ENCODE measurements at regions not wholly inside any gene's neighbourhood (a gene's known extent, or its start where the extent isn't known, plus 50 kb on each side); places are given as distances from the start of the nearest gene placed in this dataset.

DNA sequence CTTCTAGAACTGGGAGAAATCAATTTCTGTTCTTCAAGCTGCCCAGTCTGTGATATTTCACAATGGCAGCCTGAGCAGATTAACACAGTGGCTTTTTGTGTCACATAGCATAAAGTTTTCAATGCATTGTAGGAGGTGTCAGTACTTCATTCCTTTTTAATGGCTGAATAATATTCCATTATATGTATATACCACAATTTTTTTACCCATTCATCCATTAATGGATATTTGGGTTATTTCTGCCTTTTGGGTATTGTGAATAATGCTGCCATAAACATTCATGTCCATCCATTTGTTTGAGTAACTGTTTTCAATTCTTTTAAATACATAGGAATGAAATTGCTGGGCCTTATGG lies 191.5 kb downstream of the SETD4 start:
- DNase-seq (ENCODE audit: low read depth, low spot score) (no peak), ATAC-seq (no peak)
- Histone ChIP-seq H3K27ac (ENCODE audit: low read length) (no peak overlapping the region), H3K36me3 (ENCODE audit: control insufficient read depth, insufficient read depth, low read length) (no peaks in the 10 kb centered on the region), H3K9me3 (ENCODE audit: control insufficient read depth, insufficient read depth, low read depth, low read length) (no peaks in the 10 kb centered on the region), H3K4me1 (ENCODE audit: control insufficient read depth, insufficient read depth, low read length) (no peaks in the 10 kb centered on the region), H3K27me3 (ENCODE audit: control insufficient read depth, insufficient read depth, low read length) (no peaks in the 10 kb centered on the region), H3K4me3 (ENCODE audit: low read depth in 2 of 2, low read length in 2 of 2) (no peak overlapping the region)
- POLR2A ChIA-PET: no interaction called here
- CTCF ChIA-PET: no interaction called here
- intact Hi-C loops (cut with micrococcal nuclease; ENCODE audit: unreplicated experiment): no loop called here
- in situ Hi-C loops (cut with HindIII; ENCODE audit: low pct_unique_long_range_greater_than_20kb, low sequenced_read_pairs): no loop called here
- no peak for TF ChIP-seq POLR2AphosphoS5 (IDR thresholded peaks at IDR 0.05; ENCODE audit: low read depth, low read length)
- TF ChIP-seq, protein P1, sequence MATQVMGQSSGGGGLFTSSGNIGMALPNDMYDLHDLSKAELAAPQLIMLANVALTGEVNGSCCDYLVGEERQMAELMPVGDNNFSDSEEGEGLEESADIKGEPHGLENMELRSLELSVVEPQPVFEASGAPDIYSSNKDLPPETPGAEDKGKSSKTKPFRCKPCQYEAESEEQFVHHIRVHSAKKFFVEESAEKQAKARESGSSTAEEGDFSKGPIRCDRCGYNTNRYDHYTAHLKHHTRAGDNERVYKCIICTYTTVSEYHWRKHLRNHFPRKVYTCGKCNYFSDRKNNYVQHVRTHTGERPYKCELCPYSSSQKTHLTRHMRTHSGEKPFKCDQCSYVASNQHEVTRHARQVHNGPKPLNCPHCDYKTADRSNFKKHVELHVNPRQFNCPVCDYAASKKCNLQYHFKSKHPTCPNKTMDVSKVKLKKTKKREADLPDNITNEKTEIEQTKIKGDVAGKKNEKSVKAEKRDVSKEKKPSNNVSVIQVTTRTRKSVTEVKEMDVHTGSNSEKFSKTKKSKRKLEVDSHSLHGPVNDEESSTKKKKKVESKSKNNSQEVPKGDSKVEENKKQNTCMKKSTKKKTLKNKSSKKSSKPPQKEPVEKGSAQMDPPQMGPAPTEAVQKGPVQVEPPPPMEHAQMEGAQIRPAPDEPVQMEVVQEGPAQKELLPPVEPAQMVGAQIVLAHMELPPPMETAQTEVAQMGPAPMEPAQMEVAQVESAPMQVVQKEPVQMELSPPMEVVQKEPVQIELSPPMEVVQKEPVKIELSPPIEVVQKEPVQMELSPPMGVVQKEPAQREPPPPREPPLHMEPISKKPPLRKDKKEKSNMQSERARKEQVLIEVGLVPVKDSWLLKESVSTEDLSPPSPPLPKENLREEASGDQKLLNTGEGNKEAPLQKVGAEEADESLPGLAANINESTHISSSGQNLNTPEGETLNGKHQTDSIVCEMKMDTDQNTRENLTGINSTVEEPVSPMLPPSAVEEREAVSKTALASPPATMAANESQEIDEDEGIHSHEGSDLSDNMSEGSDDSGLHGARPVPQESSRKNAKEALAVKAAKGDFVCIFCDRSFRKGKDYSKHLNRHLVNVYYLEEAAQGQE (IDR thresholded peaks at IDR 0.05; ENCODE audit: insufficient read depth in 1 of 2, low read depth in 2 of 2, low read length in 1 of 2): no peak
- TF ChIP-seq, protein P2, sequence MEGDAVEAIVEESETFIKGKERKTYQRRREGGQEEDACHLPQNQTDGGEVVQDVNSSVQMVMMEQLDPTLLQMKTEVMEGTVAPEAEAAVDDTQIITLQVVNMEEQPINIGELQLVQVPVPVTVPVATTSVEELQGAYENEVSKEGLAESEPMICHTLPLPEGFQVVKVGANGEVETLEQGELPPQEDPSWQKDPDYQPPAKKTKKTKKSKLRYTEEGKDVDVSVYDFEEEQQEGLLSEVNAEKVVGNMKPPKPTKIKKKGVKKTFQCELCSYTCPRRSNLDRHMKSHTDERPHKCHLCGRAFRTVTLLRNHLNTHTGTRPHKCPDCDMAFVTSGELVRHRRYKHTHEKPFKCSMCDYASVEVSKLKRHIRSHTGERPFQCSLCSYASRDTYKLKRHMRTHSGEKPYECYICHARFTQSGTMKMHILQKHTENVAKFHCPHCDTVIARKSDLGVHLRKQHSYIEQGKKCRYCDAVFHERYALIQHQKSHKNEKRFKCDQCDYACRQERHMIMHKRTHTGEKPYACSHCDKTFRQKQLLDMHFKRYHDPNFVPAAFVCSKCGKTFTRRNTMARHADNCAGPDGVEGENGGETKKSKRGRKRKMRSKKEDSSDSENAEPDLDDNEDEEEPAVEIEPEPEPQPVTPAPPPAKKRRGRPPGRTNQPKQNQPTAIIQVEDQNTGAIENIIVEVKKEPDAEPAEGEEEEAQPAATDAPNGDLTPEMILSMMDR (IDR thresholded peaks at IDR 0.05): no peak
- TF ChIP-seq SIN3A (IDR thresholded peaks at IDR 0.05; ENCODE audit: borderline replicate concordance, insufficient read depth, low read depth, low read length): no peak
- no peak for TF ChIP-seq TCF7L2 (IDR thresholded peaks at IDR 0.05; ENCODE audit: low read depth, low read length)
- no TSS peak for BruUV-seq (replicated peaks)

DNA sequence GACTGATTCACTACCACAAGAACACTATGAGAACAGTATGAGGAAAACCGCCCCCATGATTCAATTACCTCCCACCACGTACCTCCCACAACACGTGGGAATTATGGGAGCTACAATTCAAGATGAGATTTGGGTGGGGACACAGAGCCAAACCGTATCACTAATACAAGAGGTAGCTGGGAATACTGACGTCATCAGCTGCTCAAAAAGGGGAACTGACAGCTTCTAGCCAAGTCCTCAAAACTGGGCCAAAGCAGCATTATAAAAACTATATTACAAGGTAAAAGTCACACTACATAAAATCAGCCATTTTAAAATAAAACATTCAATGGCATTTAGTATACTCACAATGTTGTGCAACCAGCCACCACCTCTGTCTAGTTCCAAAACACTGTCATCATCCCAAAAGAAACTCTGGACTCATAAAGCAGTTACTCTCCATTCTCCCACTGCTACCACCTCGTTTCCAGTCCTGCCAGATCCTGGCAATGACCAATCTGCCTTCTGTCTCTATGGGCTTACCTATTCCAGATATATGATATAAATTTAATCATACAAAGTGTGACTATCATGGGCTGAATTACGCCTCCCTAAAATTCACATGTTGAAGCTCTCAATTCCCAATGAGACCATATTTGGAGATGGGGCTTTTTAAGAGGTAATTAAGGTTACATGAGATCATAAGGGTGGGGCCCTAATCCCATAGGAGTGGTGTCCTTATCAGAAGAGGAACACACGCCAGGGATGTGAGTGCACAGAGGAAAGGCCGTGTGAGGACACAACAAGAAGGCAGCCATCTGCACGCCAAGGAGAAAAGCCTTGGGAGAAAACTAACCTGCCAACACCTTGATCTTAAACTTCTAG lies 192.1 kb downstream of the SETD4 start:
- BruUV-seq (replicated peaks): no TSS peak
- ChIA-PET POLR2A (no interaction called here), CTCF (no interaction called here)
- TF ChIP-seq, protein P1 (IDR thresholded peaks at IDR 0.05; ENCODE audit: insufficient read depth in 1 of 2, low read depth in 2 of 2, low read length in 1 of 2): no peak
- TF ChIP-seq SIN3A (IDR thresholded peaks at IDR 0.05; ENCODE audit: borderline replicate concordance, insufficient read depth, low read depth, low read length) (no peak), TCF7L2 (IDR thresholded peaks at IDR 0.05; ENCODE audit: low read depth, low read length) (no peak), POLR2AphosphoS5 (IDR thresholded peaks at IDR 0.05; ENCODE audit: low read depth, low read length) (no peak)
- TF ChIP-seq, protein P2 (IDR thresholded peaks at IDR 0.05): no peak
- no peak overlapping the region for H3K4me3 ChIP-seq (ENCODE audit: low read depth in 2 of 2, low read length in 2 of 2)
- H3K27me3 ChIP-seq (ENCODE audit: control insufficient read depth, insufficient read depth, low read length): no peaks in the 10 kb centered on the region
- in situ Hi-C loops (cut with HindIII; ENCODE audit: low pct_unique_long_range_greater_than_20kb, low sequenced_read_pairs): no loop called here
- DNase-seq (ENCODE audit: low read depth, low spot score) (no peak), ATAC-seq (no peak)
- no peaks in the 10 kb centered on the region for H3K4me1 ChIP-seq (ENCODE audit: control insufficient read depth, insufficient read depth, low read length)
- no peak overlapping the region for H3K27ac ChIP-seq (ENCODE audit: low read length)
- intact Hi-C loops (cut with micrococcal nuclease; ENCODE audit: unreplicated experiment): no loop called here
- no peaks in the 10 kb centered on the region for H3K36me3 ChIP-seq (ENCODE audit: control insufficient read depth, insufficient read depth, low read length)
- no peaks in the 10 kb centered on the region for H3K9me3 ChIP-seq (ENCODE audit: control insufficient read depth, insufficient read depth, low read depth, low read length)
